ENCODE measurements at regions not wholly inside any gene's neighbourhood (a gene's known extent, or its start where the extent isn't known, plus 50 kb on each side); places are given as distances from the start of the nearest gene placed in this dataset.
"Not testable (repeated sequence)": the region's sequence is repeated elsewhere in the genome, so short reads cannot be mapped to it uniquely, and the experiment has no call there.

DNA sequence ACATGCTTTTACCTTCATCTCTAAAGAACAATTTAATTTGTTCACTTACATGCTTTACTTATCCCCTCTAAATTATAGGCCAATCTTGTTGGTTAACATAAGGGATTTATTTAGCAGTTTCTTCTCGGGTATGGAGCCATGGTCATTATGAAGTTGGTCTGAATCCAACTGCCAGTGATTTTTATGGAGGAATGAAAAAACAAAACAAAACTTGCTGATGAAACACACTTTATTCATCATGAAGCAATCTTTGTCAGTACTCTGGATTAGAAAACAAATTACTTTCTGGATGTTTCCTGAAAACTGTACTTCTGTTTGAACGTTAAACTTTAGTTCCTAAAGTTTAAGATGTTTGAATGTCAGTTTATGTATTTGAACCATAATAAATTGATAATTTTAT is 715.8 kb downstream of the KLHL13 start:
- CTCF ChIA-PET = no interaction called here
- POLR2A ChIA-PET = no interaction called here
- no peaks in the 10 kb centered on the region for H3K36me3 ChIP-seq (ENCODE audit: control insufficient read depth in 4 of 4, insufficient read depth in 4 of 4, low read length in 3 of 4)
- no peaks in the 10 kb centered on the region for H3K27me3 ChIP-seq (replicated peaks in 2 of 5; ENCODE audit: control insufficient read depth in 4 of 5, insufficient read depth in 5 of 5, low read length in 4 of 5)
- H3K4me3 ChIP-seq (ENCODE audit: control insufficient read depth in 1 of 7, extremely low read depth in 1 of 7, insufficient read depth in 4 of 7, low read depth in 2 of 7, low read length in 6 of 7) = no peak overlapping the region
- no peak for DNase-seq
- H3K9me3 ChIP-seq (ENCODE audit: control extremely low read depth in 1 of 5, control insufficient read depth in 4 of 5, insufficient read depth in 2 of 5, low read depth in 1 of 5, low read length in 4 of 5) = no peaks in the 10 kb centered on the region
- H3K4me1 ChIP-seq (ENCODE audit: control extremely low read depth in 1 of 4, control insufficient read depth in 4 of 4, insufficient read depth in 4 of 4, low read length in 3 of 4) = no peaks in the 10 kb centered on the region
- no peak overlapping the region for H3K27ac ChIP-seq (ENCODE audit: insufficient read depth in 1 of 2, low read depth in 1 of 2, low read length in 2 of 2, poor library complexity in 1 of 2, severe bottlenecking in 2 of 2)
- WGBS (ENCODE audit: insufficient coverage) = no CpG with 5 or more reads among the region's 2 CpGs

GRCh38 chrX:117400005-117400404 is 716.6 kb downstream of the KLHL13 start:
- Histone ChIP-seq H3K4me1 (ENCODE audit: control extremely low read depth in 1 of 4, control insufficient read depth in 4 of 4, insufficient read depth in 4 of 4, low read length in 3 of 4) (no peaks in the 10 kb centered on the region), H3K9me3 (ENCODE audit: control extremely low read depth in 1 of 5, control insufficient read depth in 4 of 5, insufficient read depth in 2 of 5, low read depth in 1 of 5, low read length in 4 of 5) (no peaks in the 10 kb centered on the region), H3K4me3 (ENCODE audit: control insufficient read depth in 1 of 7, extremely low read depth in 1 of 7, insufficient read depth in 4 of 7, low read depth in 2 of 7, low read length in 6 of 7) (no peak overlapping the region), H3K27me3 (replicated peaks in 2 of 5; ENCODE audit: control insufficient read depth in 4 of 5, insufficient read depth in 5 of 5, low read length in 4 of 5) (no peaks in the 10 kb centered on the region), H3K36me3 (ENCODE audit: control insufficient read depth in 4 of 4, insufficient read depth in 4 of 4, low read length in 3 of 4) (no peaks in the 10 kb centered on the region), H3K27ac (ENCODE audit: insufficient read depth in 1 of 2, low read depth in 1 of 2, low read length in 2 of 2, poor library complexity in 1 of 2, severe bottlenecking in 2 of 2) (no peak overlapping the region)
- CTCF ChIA-PET = no interaction called here
- WGBS (ENCODE audit: insufficient coverage) = no CpG with 5 or more reads among the region's 2 CpGs
- DNase-seq = no peak
- POLR2A ChIA-PET = no interaction called here

DNA sequence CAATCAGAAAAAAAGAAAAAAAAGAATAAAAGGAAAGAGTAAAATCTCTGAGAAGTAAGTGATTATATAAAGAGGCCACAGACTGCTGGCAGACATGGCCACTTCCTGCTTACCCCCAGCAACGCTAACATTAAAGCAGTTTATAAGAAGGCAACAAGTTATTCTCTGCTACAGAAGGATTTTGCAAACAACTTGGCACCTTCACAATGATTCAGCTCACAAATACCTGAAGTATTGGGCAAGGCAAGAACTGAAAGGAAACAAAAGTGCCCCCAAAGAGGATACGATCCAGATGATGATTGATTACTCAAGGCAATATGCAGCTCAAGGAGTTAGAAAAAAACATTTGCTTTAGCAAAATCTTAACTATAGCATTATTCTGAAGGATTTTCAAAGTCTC is 718.8 kb downstream of the KLHL13 start:
- Histone ChIP-seq H3K27ac (ENCODE audit: insufficient read depth in 1 of 2, low read depth in 1 of 2, low read length in 2 of 2, poor library complexity in 1 of 2, severe bottlenecking in 2 of 2) (no peak overlapping the region), H3K9me3 (ENCODE audit: control extremely low read depth in 1 of 5, control insufficient read depth in 4 of 5, insufficient read depth in 2 of 5, low read depth in 1 of 5, low read length in 4 of 5) (no peaks in the 10 kb centered on the region), H3K4me1 (ENCODE audit: control extremely low read depth in 1 of 4, control insufficient read depth in 4 of 4, insufficient read depth in 4 of 4, low read length in 3 of 4) (no peaks in the 10 kb centered on the region), H3K36me3 (ENCODE audit: control insufficient read depth in 4 of 4, insufficient read depth in 4 of 4, low read length in 3 of 4) (no peaks in the 10 kb centered on the region), H3K4me3 (ENCODE audit: control insufficient read depth in 1 of 7, extremely low read depth in 1 of 7, insufficient read depth in 4 of 7, low read depth in 2 of 7, low read length in 6 of 7) (no peak overlapping the region), H3K27me3 (replicated peaks in 2 of 5; ENCODE audit: control insufficient read depth in 4 of 5, insufficient read depth in 5 of 5, low read length in 4 of 5) (no peaks in the 10 kb centered on the region)
- ChIA-PET POLR2A (no interaction called here), CTCF (no interaction called here)
- 50% methylated on average over 1 of the region's 2 CpGs for WGBS (ENCODE audit: insufficient coverage)
- DNase-seq = no peak

DNA sequence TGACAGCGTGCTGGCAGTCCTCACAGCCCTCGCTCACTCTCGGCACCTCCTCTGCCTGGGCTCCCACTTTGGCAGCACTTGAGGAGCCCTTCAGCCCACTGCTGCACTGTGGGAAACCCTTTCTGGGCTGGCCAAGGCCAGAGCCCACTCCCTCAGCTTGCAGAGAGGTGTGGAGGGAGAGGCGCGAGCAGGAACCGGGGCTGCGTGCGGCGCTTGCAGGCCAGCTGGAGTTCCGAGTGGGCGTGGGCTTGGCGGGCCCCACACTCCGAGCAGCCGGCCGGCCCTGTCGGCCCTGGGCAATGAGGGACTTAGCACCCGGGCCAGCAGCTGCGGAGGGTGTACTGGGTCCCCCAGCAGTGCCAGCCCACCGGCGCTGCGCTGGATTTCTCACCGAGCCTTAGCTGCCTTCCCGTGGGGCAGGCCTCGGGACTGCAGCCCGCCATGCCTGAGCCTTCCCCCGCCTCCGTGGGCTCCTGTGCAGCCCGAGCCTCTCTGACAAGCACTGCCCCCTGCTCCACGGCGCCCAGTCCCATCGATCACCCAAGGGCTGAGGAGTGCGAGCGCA is 722.0 kb downstream of the KLHL13 start:
- H3K27ac ChIP-seq (ENCODE audit: insufficient read depth in 1 of 2, low read depth in 1 of 2, low read length in 2 of 2, poor library complexity in 1 of 2, severe bottlenecking in 2 of 2); H3K36me3 ChIP-seq (ENCODE audit: control insufficient read depth in 4 of 4, insufficient read depth in 4 of 4, low read length in 3 of 4); CTCF ChIA-PET; POLR2A ChIA-PET; H3K27me3 ChIP-seq (replicated peaks in 2 of 5; ENCODE audit: control insufficient read depth in 4 of 5, insufficient read depth in 5 of 5, low read length in 4 of 5); H3K4me3 ChIP-seq (ENCODE audit: control insufficient read depth in 1 of 7, extremely low read depth in 1 of 7, insufficient read depth in 4 of 7, low read depth in 2 of 7, low read length in 6 of 7); H3K4me1 ChIP-seq (ENCODE audit: control extremely low read depth in 1 of 4, control insufficient read depth in 4 of 4, insufficient read depth in 4 of 4, low read length in 3 of 4); H3K9me3 ChIP-seq (ENCODE audit: control extremely low read depth in 1 of 5, control insufficient read depth in 4 of 5, insufficient read depth in 2 of 5, low read depth in 1 of 5, low read length in 4 of 5); DNase-seq: not testable (repeated sequence)
- 89% methylated on average over 22 of the region's 33 CpGs for WGBS (ENCODE audit: insufficient coverage)

DNA sequence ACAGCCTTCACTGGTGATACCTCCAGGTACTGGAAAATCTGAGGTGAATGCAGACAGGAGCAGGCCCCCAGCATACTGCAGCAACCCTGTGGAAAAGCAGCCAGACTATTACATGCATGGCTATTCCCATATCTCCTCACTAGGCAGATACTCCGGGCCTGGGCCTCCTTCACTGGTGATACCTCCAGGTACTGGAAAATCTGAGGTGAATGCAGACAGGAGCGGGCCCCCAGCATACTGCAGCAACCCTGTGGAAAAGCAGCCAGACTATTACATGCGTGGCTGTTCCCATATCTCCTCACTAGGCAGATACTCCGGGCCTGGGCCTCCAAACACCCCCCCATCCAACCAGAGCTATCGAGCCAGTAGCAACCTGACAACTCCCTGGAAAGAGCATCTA is 724.2 kb downstream of the KLHL13 start:
- H3K4me1 ChIP-seq (ENCODE audit: control extremely low read depth in 1 of 4, control insufficient read depth in 4 of 4, insufficient read depth in 4 of 4, low read length in 3 of 4); H3K27me3 ChIP-seq (replicated peaks in 2 of 5; ENCODE audit: control insufficient read depth in 4 of 5, insufficient read depth in 5 of 5, low read length in 4 of 5); DNase-seq; H3K9me3 ChIP-seq (ENCODE audit: control extremely low read depth in 1 of 5, control insufficient read depth in 4 of 5, insufficient read depth in 2 of 5, low read depth in 1 of 5, low read length in 4 of 5); H3K4me3 ChIP-seq (ENCODE audit: control insufficient read depth in 1 of 7, extremely low read depth in 1 of 7, insufficient read depth in 4 of 7, low read depth in 2 of 7, low read length in 6 of 7); H3K27ac ChIP-seq (ENCODE audit: insufficient read depth in 1 of 2, low read depth in 1 of 2, low read length in 2 of 2, poor library complexity in 1 of 2, severe bottlenecking in 2 of 2); POLR2A ChIA-PET; CTCF ChIA-PET; H3K36me3 ChIP-seq (ENCODE audit: control insufficient read depth in 4 of 4, insufficient read depth in 4 of 4, low read length in 3 of 4): not testable (repeated sequence)
- 79% methylated on average over 2 of the region's 5 CpGs for WGBS (ENCODE audit: insufficient coverage)

DNA sequence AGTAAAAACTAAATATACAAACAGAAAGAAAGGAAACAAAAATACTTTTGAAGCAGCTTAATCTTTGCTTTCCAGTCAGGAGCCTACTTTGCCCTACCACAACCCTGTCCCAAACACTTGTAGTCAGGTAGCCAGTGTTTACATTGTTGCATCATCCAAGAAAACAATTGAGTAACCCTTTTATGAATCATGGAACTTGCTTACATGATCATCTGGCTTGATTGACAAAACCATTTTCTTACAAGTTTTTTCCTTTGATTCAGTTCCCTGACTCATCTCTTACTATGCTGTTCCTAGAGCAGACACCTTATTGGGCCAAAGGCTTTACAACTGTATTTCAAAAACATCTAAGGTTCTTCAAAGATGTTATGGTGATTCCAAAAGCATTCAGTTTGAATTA is 740.1 kb downstream of the KLHL13 start:
- DNase-seq = no peak
- no peaks in the 10 kb centered on the region for H3K36me3 ChIP-seq (ENCODE audit: control insufficient read depth in 4 of 4, insufficient read depth in 4 of 4, low read length in 3 of 4)
- ChIA-PET POLR2A (no interaction called here), CTCF (no interaction called here)
- H3K9me3 ChIP-seq (ENCODE audit: control extremely low read depth in 1 of 5, control insufficient read depth in 4 of 5, insufficient read depth in 2 of 5, low read depth in 1 of 5, low read length in 4 of 5) = no peaks in the 10 kb centered on the region
- no peak overlapping the region for H3K27ac ChIP-seq (ENCODE audit: insufficient read depth in 1 of 2, low read depth in 1 of 2, low read length in 2 of 2, poor library complexity in 1 of 2, severe bottlenecking in 2 of 2)
- H3K4me3 ChIP-seq (ENCODE audit: control insufficient read depth in 1 of 7, extremely low read depth in 1 of 7, insufficient read depth in 4 of 7, low read depth in 2 of 7, low read length in 6 of 7) = no peak overlapping the region
- no peaks in the 10 kb centered on the region for H3K4me1 ChIP-seq (ENCODE audit: control extremely low read depth in 1 of 4, control insufficient read depth in 4 of 4, insufficient read depth in 4 of 4, low read length in 3 of 4)
- no peaks in the 10 kb centered on the region for H3K27me3 ChIP-seq (replicated peaks in 2 of 5; ENCODE audit: control insufficient read depth in 4 of 5, insufficient read depth in 5 of 5, low read length in 4 of 5)

- Histone ChIP-seq H3K9me3 (ENCODE audit: control extremely low read depth in 1 of 5, control insufficient read depth in 4 of 5, insufficient read depth in 2 of 5, low read depth in 1 of 5, low read length in 4 of 5) (no peaks in the 10 kb centered on the region), H3K4me3 (ENCODE audit: control insufficient read depth in 1 of 7, extremely low read depth in 1 of 7, insufficient read depth in 4 of 7, low read depth in 2 of 7, low read length in 6 of 7) (no peak overlapping the region), H3K4me1 (ENCODE audit: control extremely low read depth in 1 of 4, control insufficient read depth in 4 of 4, insufficient read depth in 4 of 4, low read length in 3 of 4) (no peaks in the 10 kb centered on the region), H3K36me3 (ENCODE audit: control insufficient read depth in 4 of 4, insufficient read depth in 4 of 4, low read length in 3 of 4) (no peaks in the 10 kb centered on the region), H3K27me3 (replicated peaks in 2 of 5; ENCODE audit: control insufficient read depth in 4 of 5, insufficient read depth in 5 of 5, low read length in 4 of 5) (no peaks in the 10 kb centered on the region), H3K27ac (ENCODE audit: insufficient read depth in 1 of 2, low read depth in 1 of 2, low read length in 2 of 2, poor library complexity in 1 of 2, severe bottlenecking in 2 of 2) (no peak overlapping the region)
- POLR2A ChIA-PET = no interaction called here
- DNase-seq = no peak
- no CpG with 5 or more reads among the region's 1 CpG for WGBS (ENCODE audit: insufficient coverage)
- CTCF ChIA-PET = no interaction called here
Observed at GRCh38 chrX:117335209-117335608, 781.4 kb downstream of the KLHL13 start.
